Endothelial cell of umbilical vein (primary cell): ENCODE measurements at regions not wholly inside any gene's neighbourhood (a gene's known extent, or its start where the extent isn't known, plus 50 kb on each side); places are given as distances from the start of the nearest gene placed in this dataset. TPM values are rescaled to one million over a fixed set of nuclear protein-coding genes. Genes with fewer than 3 reads are reported as not detected.

Experiments used
- BruUV-seq: library from RNA; stranded (reverse); fragments of 400-500 nt; replicated peaks from 2 replicates; lab custom pipeline; 2021; lab: Mats Ljungman, UMichigan
- CTCF ChIA-PET: fragments of 300-600, 350-600 bp; sonication (Branson Sonifier 250); formaldehyde crosslinking; loops from one replicate; lab custom pipeline; 2021; ENCODE audit warnings: antibody characterized with exemption, inconsistent platforms; lab: Charles Lee
- POLR2A ChIA-PET: fragments of 300-600, 350-600 bp; sonication (Branson Sonifier 250); formaldehyde crosslinking; loops from one replicate; lab custom pipeline; 2021; ENCODE audit warnings: antibody characterized with exemption, inconsistent platforms; lab: Charles Lee
- DNase-seq: peaks from one replicate; pipeline ENCODE4 v3.0.0-alpha.2; 2011; ENCODE audit warnings: low read depth, low spot score
- FAIRE-seq: peaks from 2 replicates; lab custom pipeline; 2011; peaks lifted over from hg19 to GRCh38; lab: Jason Lieb, UNC
- H2AFZ ChIP-seq: 2 replicates; pipeline ENCODE4 v1.6.0; 2012; ENCODE audit warnings: low read depth, low read length, control low read depth, inconsistent platforms
- H3K27ac ChIP-seq: 2 replicates; pipeline ENCODE4 v1.5.1; 2011; ENCODE audit warnings: low read depth, mild to moderate bottlenecking, control low read depth, low read length, moderate library complexity; ENCODE audit not compliant: insufficient read depth
- H3K27me3 ChIP-seq, 2 experiments: 2 replicates each; pipeline versions ENCODE4 v1.6.0 to v1.6.1; 2011; ENCODE audit warnings: low read length in 2 of 2, mixed read lengths in 1 of 2; ENCODE audit not compliant: control insufficient read depth in 2 of 2, insufficient read depth in 2 of 2
- H3K36me3 ChIP-seq, 2 experiments: 2 replicates in 1 of 2; 3 replicates in 1 of 2; pipeline ENCODE4 v1.5.1; 2011; ENCODE audit warnings: low read length in 2 of 2, mild to moderate bottlenecking in 1 of 2, moderate library complexity in 1 of 2; ENCODE audit not compliant: control insufficient read depth in 2 of 2, insufficient read depth in 2 of 2; ENCODE audit errors: extremely low read depth in 1 of 2
- H3K4me1 ChIP-seq: 3 replicates; pipeline ENCODE4 v1.5.1; 2011; ENCODE audit warnings: mild to moderate bottlenecking, low read length; ENCODE audit not compliant: control insufficient read depth, insufficient read depth; ENCODE audit errors: extremely low read depth
- H3K4me2 ChIP-seq: 2 replicates; pipeline ENCODE4 v1.6.1; 2011; ENCODE audit warnings: low read length, control low read depth, mixed read lengths; ENCODE audit not compliant: insufficient read depth
- H3K4me3 ChIP-seq, 3 experiments: fragments of 200-600 bp in 1 of 3; sonication (generic), shearing (Covaris generic) in 1 of 3; replicated peaks in 1 of 3; 2 replicates each; pipeline ENCODE4 v1.5.1; 2011 to 2016; ENCODE audit warnings: control low read depth in 3 of 3, low read length in 3 of 3, mild to moderate bottlenecking in 2 of 3, inconsistent platforms in 1 of 3, low read depth in 1 of 3, moderate library complexity in 1 of 3; ENCODE audit not compliant: insufficient read depth in 1 of 3
- H3K79me2 ChIP-seq: 2 replicates; pipeline ENCODE4 v1.6.0; 2012; ENCODE audit warnings: low read length, inconsistent platforms; ENCODE audit not compliant: control insufficient read depth, insufficient read depth
- H3K9ac ChIP-seq: replicated peaks from 2 replicates; pipeline ENCODE3; 2011; ENCODE audit warnings: low read length, control low read depth; ENCODE audit not compliant: insufficient read depth; ENCODE audit errors: extremely low read depth
- H3K9me1 ChIP-seq: replicated peaks from 3 replicates; pipeline ENCODE4 v1.6.0; 2011; ENCODE audit warnings: mild to moderate bottlenecking, low read length; ENCODE audit not compliant: control insufficient read depth, insufficient read depth; ENCODE audit errors: extremely low read depth
- H3K9me3 ChIP-seq: replicated peaks from 2 replicates; pipeline ENCODE4 v1.5.1; 2012; ENCODE audit warnings: low read length, inconsistent platforms; ENCODE audit not compliant: control insufficient read depth, insufficient read depth
- H4K20me1 ChIP-seq: replicated peaks from 2 replicates; pipeline ENCODE3; 2011; ENCODE audit warnings: mild to moderate bottlenecking, low read length; ENCODE audit not compliant: control insufficient read depth, insufficient read depth; ENCODE audit errors: extremely low read depth
- CTCF ChIP-seq, 2 donors: IDR thresholded peaks; 1 replicate in 1 of 2; 2 replicates in 1 of 2; pipeline ENCODE4 v1.5.1; 2011; ENCODE audit warnings: low read length in 2 of 2, mild to moderate bottlenecking in 2 of 2, moderate library complexity in 2 of 2, control low read depth in 1 of 2, inconsistent platforms in 1 of 2, low read depth in 1 of 2; ENCODE audit not compliant: insufficient read depth in 1 of 2; ENCODE audit errors: extremely low read depth in 1 of 2
- EZH2 ChIP-seq: IDR thresholded peaks from 2 replicates; pipeline ENCODE4 v1.6.1; 2012; ENCODE audit warnings: borderline replicate concordance, low read depth, mild to moderate bottlenecking, moderate library complexity, low read length, inconsistent platforms; ENCODE audit not compliant: severe bottlenecking
- JUN ChIP-seq: IDR thresholded peaks from 2 replicates; pipeline ENCODE4 v1.6.1; 2011; ENCODE audit warnings: borderline replicate concordance, low read depth; ENCODE audit not compliant: insufficient read length, insufficient read depth
- MYC ChIP-seq: IDR thresholded peaks from one replicate; pipeline ENCODE4 v1.6.1; 2011; ENCODE audit warnings: mild to moderate bottlenecking, low read depth, low read length
- POLR2A ChIP-seq: IDR thresholded peaks from 2 replicates; pipeline ENCODE4 v1.6.1; 2012; ENCODE audit warnings: low read depth, mild to moderate bottlenecking, control low read depth, low read length
- POLR2AphosphoS5 ChIP-seq: IDR thresholded peaks from 2 replicates; pipeline ENCODE4 v1.6.1; 2012; ENCODE audit warnings: low read depth, mild to moderate bottlenecking, control low read depth, low read length, moderate library complexity; ENCODE audit not compliant: insufficient read depth
- dilution Hi-C: fragments of 300-500 bp; cut with MboI; formaldehyde crosslinking; loops from one replicate; pipeline ENCODE4 v1.15.0; 2019; ENCODE audit warnings: low sequenced_read_pairs; ENCODE audit not compliant: extremely low pct_ligation_motif_present
- intact Hi-C: fragments of 100-400 bp; cut with micrococcal nuclease; formaldehyde crosslinking; loops from one replicate; pipeline ENCODE4 v1.10.0; 2022
- small RNA-seq: library from RNA; depleted of rRNA; stranded (forward); fragments of <200 nt; gene quantifications from one replicate; pipeline ENCODE3, GENCODE V24; 2012; ENCODE audit warnings: low replicate concordance, low read depth; ENCODE audit not compliant: insufficient read depth, insufficient read length
- TF ChIP-seq, protein P1 (sequence below): IDR thresholded peaks from 2 replicates; pipeline ENCODE4 v1.6.1; 2011; ENCODE audit not compliant: insufficient read depth, insufficient read length

GRCh38 chr1:242579528-242580235, 55.2 kb upstream of the PLD5 start:
- DNase-seq = no peak
- dilution Hi-C loops (no loop called here), intact Hi-C loops (no loop called here)
- Histone ChIP-seq H3K27ac (no peak overlapping the region), H3K4me3 (no peak overlapping the region), H3K79me2 (no peaks in the 10 kb centered on the region), H3K9me3 (no peaks in the 10 kb centered on the region), H3K27me3 (no peaks in the 10 kb centered on the region), H3K36me3 (no peaks in the 10 kb centered on the region), H2AFZ (no peak overlapping the region), H3K9me1 (no peaks in the 10 kb centered on the region), H4K20me1 (no peaks in the 10 kb centered on the region), H3K4me1 (no peaks in the 10 kb centered on the region), H3K4me2 (no peak overlapping the region), H3K9ac (no peak overlapping the region)
- FAIRE-seq = no peak
- ChIA-PET POLR2A (no interaction called here), CTCF (no interaction called here)
- no peak for TF ChIP-seq EZH2
- TF ChIP-seq JUN = no peak
- no peak for TF ChIP-seq CTCF (IDR thresholded peaks at IDR 0.05; ENCODE audit: extremely low read depth in 1 of 2, insufficient read depth in 1 of 2, low read depth in 1 of 2, low read length in 2 of 2)
- no peak for TF ChIP-seq POLR2AphosphoS5
- no peak for TF ChIP-seq POLR2A
- TF ChIP-seq MYC = no peak
- TF ChIP-seq, protein P1, sequence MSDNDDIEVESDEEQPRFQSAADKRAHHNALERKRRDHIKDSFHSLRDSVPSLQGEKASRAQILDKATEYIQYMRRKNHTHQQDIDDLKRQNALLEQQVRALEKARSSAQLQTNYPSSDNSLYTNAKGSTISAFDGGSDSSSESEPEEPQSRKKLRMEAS = no peak
- no TSS peak for BruUV-seq

Small RNAs in the stretch of these regions (small RNA-seq; reads per million reads assigned to genes)
- gene AL603825.1 = not detected
